ENCODE measurements at regions not wholly inside any gene's neighbourhood (a gene's known extent, or its start where the extent isn't known, plus 50 kb on each side); places are given as distances from the start of the nearest gene placed in this dataset.

DNA sequence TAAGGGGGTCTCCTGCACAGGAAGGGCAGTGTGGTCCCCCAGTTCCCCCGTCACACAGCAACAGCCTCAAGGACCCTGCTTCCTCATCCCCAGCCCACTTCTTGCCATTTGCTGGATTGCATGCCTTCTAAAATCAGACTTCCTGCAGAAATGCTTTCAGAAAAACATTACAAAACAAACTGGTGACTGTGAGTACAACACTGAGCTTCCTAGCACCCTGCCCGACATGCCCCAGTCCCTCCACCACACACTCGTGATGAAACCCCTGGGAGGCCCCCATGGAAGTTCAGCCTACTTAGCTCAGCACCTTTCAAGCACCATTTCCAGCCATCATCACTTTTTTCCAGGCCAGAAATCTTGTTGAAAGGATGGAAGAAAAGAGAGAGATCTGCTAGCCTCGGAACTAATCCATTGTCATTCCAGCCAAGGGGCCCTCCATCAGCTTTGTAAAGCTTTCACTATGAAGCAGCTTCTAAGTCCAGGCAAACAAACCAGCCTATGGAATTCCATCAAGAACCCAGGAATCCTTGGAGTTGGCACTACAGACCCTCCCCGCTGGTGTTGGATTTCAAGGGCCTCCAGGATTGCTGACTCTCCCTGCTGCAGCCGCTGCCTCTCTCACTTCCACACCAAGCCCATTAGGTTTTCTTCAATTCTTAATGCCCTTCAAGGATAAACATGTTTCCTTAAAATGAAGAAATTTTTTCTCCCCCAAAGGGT is 114.6 kb downstream of the C5orf15 start:
- no peak for DNase-seq

- DNase-seq = no peak
These were observed 116.9 kb downstream of the C5orf15 start for GRCh38 chr5:133851521-133851920.

DNA sequence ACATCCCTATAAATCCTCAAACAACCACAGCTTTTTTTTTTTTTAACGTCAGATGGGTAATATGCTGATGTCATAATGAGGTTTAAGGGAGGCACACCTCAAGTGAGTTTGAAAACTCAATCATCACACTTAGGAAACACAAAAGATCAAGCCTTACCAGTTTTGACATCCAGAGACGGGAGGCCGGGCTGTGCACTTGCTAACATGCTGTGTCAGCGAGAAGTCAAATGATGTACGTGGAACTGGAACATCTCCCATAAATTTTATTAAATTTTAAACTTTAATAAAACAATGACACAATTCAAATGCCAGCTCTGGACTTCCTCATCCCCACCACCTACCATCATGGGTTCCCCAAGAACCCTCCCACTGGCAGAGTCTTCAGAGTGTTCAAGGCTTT is 117.6 kb downstream of the C5orf15 start:
- DNase-seq = no peak

DNA sequence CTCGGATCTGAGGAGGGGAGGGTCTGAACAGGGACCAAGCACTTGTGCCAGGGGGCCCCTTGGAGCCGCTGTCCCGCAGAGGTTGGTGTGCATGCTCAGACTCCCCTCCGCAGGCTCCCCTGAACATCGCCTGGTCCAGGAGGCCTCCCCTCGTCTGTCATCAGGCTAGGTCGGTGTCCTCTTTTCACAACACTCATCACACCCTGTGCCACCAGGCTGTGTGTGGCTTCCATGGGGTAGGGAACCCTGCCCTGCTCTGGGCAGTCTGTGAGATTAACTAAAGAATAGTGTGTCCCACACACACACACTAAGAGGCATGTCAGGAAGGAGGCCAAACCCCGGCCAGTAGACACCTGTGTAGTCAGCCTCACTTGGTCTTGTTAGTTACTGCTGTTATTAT is 119.3 kb downstream of the C5orf15 start:
- DNase-seq = no peak

GRCh38 chr5:133848341-133848811 is 120.0 kb downstream of the C5orf15 start:
- DNase-seq = no peak

- DNase-seq = no peak
These were observed 120.5 kb downstream of the C5orf15 start for GRCh38 chr5:133847886-133848285.

GRCh38 chr5:133847301-133847700 is 121.1 kb downstream of the C5orf15 start:
- DNase-seq = no peak

- DNase-seq = no peak
These were observed 121.8 kb downstream of the C5orf15 start for GRCh38 chr5:133846478-133847226.

DNA sequence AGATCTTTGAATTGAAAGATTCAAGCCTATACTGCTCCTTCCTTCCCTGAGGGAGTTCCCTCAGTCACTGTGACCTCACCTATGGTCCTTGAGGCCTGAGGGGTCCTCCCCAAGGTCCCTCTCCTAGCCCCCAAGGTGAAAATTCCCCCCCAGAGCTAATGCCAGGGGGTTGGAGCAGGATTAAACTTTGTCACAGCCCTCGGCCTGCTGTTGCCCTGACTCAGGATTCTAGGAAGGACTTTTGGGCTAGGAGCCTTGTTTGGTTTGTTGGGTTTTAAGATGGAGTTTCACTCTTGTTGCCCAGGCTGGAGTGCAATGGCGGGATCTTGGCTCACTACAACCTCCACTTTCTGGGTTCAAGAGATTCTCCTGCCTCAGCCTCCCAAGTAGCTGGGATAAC is 123.2 kb downstream of the C5orf15 start:
- DNase-seq = no peak

- no peak for DNase-seq
These were observed 123.6 kb downstream of the C5orf15 start for GRCh38 chr5:133844836-133845235.

DNA sequence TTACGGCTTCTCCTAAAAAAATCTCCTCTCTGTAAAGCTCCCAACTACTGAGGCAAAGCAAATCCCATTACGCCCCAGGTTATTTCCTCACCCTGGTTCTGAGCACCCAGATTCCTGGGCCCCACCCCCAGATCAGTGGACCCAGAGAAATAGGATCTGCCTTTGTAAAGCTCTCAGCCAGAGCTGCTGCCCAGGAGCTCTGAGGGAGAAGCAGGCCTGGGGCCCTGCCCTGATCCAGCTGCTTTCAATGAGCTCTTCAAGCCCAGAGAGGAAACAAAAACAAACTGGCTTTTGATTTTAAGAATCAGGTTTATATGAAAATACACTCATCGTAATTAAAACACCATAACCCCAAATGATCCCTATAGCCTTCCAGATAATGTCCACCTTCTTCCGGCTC is 124.5 kb downstream of the C5orf15 start:
- DNase-seq = no peak

DNA sequence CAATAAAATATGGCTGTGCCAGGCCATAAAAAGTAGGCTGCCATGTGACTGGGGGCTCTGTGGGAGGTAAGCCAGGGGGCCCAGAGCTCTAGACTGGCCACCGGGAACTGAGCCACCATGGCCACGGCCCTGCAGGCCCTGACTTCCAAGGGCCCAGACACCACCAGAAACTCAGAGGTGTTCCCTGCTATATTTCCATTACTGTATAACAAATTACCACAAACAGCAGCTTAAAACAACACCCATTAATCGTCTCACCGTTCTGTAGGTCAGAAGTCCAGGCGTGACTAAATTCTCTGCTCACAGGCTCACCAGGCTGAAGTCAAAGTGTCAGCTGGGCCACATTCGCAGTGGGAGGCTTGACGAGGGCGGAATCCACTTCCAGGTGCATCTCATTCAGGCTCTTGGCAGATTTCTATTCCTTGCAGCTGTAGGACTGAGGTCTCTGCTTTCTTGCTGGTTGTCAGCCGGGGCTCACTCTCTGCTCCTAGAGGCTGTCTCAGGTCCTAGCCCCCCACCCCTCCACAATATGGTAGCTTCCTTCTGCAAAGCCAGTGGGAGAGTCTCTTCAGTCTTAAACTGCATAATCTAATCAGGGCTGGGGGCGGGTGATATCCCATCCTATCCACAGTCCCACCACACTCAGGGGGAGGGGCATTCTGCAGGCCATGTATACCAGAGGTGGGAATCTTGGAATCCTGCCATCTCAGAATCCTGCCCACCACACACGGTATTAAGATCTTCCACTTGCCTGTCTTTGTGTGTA is 125.4 kb downstream of the C5orf15 start:
- DNase-seq = no peak

- DNase-seq = no peak
These were observed 126.3 kb downstream of the C5orf15 start for GRCh38 chr5:133841831-133842750.

- no peak for DNase-seq
These were observed 128.3 kb downstream of the C5orf15 start for GRCh38 chr5:133840168-133840567.

GRCh38 chr5:133839721-133840120 is 128.7 kb downstream of the C5orf15 start:
- DNase-seq = no peak

- no peak for DNase-seq
These were observed 129.3 kb downstream of the C5orf15 start for GRCh38 chr5:133839090-133839489.

GRCh38 chr5:133838286-133838685 is 130.1 kb downstream of the C5orf15 start:
- DNase-seq = no peak

- peak; percentile 11 for DNase-seq
These were observed 136.8 kb downstream of the C5orf15 start for GRCh38 chr5:133831491-133832224.

DNA sequence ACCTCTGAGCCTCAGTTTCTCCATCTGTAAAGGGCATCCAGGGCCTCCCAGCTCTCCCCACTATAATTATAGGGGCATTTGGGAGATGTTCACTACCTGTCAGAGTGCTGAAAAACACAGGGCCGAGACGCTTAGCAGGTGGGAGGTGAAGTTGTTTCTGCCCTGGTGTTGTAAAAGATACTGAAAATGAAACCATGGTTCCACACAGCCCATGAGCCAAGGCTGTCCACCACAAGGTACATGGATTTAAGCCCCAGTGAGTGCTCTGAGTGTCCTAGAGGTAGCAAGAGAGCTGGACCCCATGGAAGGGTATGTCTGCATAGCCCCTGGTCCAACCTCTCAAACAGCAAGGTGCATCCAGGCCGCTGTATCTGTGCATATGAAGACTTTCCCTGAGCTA is 137.5 kb downstream of the C5orf15 start:
- no peak for DNase-seq

- no peak for DNase-seq
These were observed 138.1 kb downstream of the C5orf15 start for GRCh38 chr5:133830281-133830680.

GRCh38 chr5:133829786-133830185 is 138.6 kb downstream of the C5orf15 start:
- DNase-seq = no peak

GRCh38 chr5:133828722-133829121 is 139.7 kb downstream of the C5orf15 start:
- DNase-seq = no peak
